Mesothelial cell of epicardium (in vitro differentiated cells): ENCODE measurements at regions not wholly inside any gene's neighbourhood (a gene's known extent, or its start where the extent isn't known, plus 50 kb on each side); places are given as distances from the start of the nearest gene placed in this dataset.

ENCODE experiments used
- DNase-seq, 2 experiments: peaks; one replicate each; pipeline ENCODE4 v3.0.0; 2021; ENCODE audit warnings: low spot score in 2 of 2; ENCODE audit not compliant: unreplicated experiment in 2 of 2
- H3K27ac Mint-ChIP-seq: 2 replicates; pipeline ENCODE4 v1.8.0; 2021; ENCODE audit warnings: mixed read lengths
- H3K27me3 Mint-ChIP-seq: 2 replicates; pipeline ENCODE4 v1.8.0; 2021; ENCODE audit warnings: low read depth, mixed read lengths
- H3K36me3 Mint-ChIP-seq: 2 replicates; pipeline ENCODE4 v1.8.0; 2021; ENCODE audit warnings: mixed read lengths
- H3K4me1 Mint-ChIP-seq: 2 replicates; pipeline ENCODE4 v1.8.0; 2021; ENCODE audit warnings: mixed read lengths
- H3K4me3 Mint-ChIP-seq: 2 replicates; pipeline ENCODE4 v1.8.0; 2021; ENCODE audit warnings: mild to moderate bottlenecking, moderate library complexity, mixed read lengths
- H3K9me3 Mint-ChIP-seq: 2 replicates; pipeline ENCODE4 v1.8.0; 2021; ENCODE audit warnings: mixed read lengths
- CTCF ChIP-seq: fragments of 200-600 bp; sonication (generic); IDR thresholded peaks from one replicate; pipeline ENCODE4 v1.5.0; 2021; ENCODE audit warnings: antibody characterized with exemption; ENCODE audit not compliant: unreplicated experiment

GRCh38 chr11:103587901-103588788 lies 448.3 kb upstream of the DDI1 start:
- no peak for TF ChIP-seq CTCF
- peaks cover 19% of the 10 kb centered on the region for H3K4me1 Mint-ChIP-seq
- DNase-seq, result no peak
- H3K27ac Mint-ChIP-seq, result no peak overlapping the region
- H3K27me3 Mint-ChIP-seq, result no peaks in the 10 kb centered on the region
- H3K36me3 Mint-ChIP-seq, result no peaks in the 10 kb centered on the region
- peaks cover 9% of the 10 kb centered on the region for H3K9me3 Mint-ChIP-seq
- H3K4me3 Mint-ChIP-seq, result no peak overlapping the region

GRCh38 chr11:103591554-103591953 lies 444.9 kb upstream of the DDI1 start:
- TF ChIP-seq CTCF, result no peak
- Mint-ChIP-seq H3K36me3 (no peaks in the 10 kb centered on the region), H3K27ac (no peak overlapping the region), H3K4me1 (peaks cover 27% of the 10 kb centered on the region), H3K4me3 (no peak overlapping the region), H3K27me3 (no peaks in the 10 kb centered on the region), H3K9me3 (peaks cover 13% of the 10 kb centered on the region)
- DNase-seq, result no peak

- TF ChIP-seq CTCF, result no peak
- peaks cover 12% of the 10 kb centered on the region for H3K4me1 Mint-ChIP-seq
Measured at GRCh38 chr11:103594283-103594682, 442.2 kb upstream of the DDI1 start.

GRCh38 chr11:103596315-103596714 lies 440.1 kb upstream of the DDI1 start:
- no peaks in the 10 kb centered on the region for H3K36me3 Mint-ChIP-seq

More at GRCh38 chr11:103594283-103594682, 442.2 kb upstream of the DDI1 start:
- Mint-ChIP-seq H3K27me3 (no peaks in the 10 kb centered on the region), H3K9me3 (peaks cover 11% of the 10 kb centered on the region), H3K4me3 (no peak overlapping the region), H3K36me3 (no peaks in the 10 kb centered on the region), H3K27ac (no peak overlapping the region)
- DNase-seq, result no peak

GRCh38 chr11:103601225-103601846 lies 435.1 kb upstream of the DDI1 start:
- H3K9me3 Mint-ChIP-seq, result no peaks in the 10 kb centered on the region
- no peak overlapping the region for H3K27ac Mint-ChIP-seq
- H3K27me3 Mint-ChIP-seq, result peaks cover 4% of the 10 kb centered on the region
- no peaks in the 10 kb centered on the region for H3K36me3 Mint-ChIP-seq
- TF ChIP-seq CTCF, result peak; percentile 83
- peak in 1 of 2 experiments; percentile 42 for DNase-seq
- no peaks in the 10 kb centered on the region for H3K4me1 Mint-ChIP-seq
- H3K4me3 Mint-ChIP-seq, result no peak overlapping the region

More at GRCh38 chr11:103596315-103596714, 440.1 kb upstream of the DDI1 start:
- Mint-ChIP-seq H3K27ac (no peak overlapping the region), H3K4me1 (peaks cover 12% of the 10 kb centered on the region), H3K4me3 (no peak overlapping the region), H3K27me3 (no peaks in the 10 kb centered on the region), H3K9me3 (peaks cover 4% of the 10 kb centered on the region)
- DNase-seq, result no peak
- TF ChIP-seq CTCF, result no peak
